ENCODE measurements at regions not wholly inside any gene's neighbourhood (a gene's known extent, or its start where the extent isn't known, plus 50 kb on each side); places are given as distances from the start of the nearest gene placed in this dataset.

DNA sequence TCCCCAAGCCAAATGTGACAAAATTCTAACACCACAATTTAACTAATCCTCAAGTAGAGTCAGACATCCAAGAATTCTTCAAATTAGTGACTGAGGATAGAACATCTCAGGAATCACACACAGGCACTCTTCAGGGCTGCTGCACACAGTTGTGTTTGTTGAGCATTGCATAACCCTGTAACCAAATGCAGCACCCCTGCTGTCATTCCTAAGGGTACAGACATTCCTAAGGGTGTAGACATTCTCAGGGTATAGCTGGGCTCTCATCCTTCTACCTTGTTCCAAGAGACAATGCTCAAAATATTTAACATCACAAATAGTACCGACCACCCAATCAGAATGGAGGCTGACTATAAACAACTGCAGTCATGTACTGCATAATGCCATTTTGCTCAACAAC, 107.1 kb upstream of the UBE2E2 start:
- DNase-seq (ENCODE audit: low read depth): no peak

DNA sequence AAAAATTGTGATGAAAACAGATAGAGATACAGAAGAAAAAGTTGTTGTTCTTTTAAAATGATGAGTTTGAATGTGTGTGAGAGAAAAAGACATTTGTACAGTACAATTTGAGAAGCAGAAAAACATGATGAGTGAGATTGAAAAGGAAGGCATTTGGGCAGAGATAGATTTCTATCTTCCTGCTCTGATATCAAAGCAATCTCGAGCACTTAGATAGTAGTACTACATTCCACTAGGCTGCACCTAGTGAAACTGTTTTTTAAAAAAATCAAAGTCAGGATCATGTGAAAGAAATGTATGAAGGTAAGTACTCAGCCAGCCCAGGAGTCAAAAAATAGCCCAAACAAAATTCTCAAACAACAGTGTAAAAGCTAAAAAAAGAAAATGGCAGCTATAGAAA, 104.1 kb upstream of the UBE2E2 start:
- no peak for DNase-seq (ENCODE audit: low read depth)

DNA sequence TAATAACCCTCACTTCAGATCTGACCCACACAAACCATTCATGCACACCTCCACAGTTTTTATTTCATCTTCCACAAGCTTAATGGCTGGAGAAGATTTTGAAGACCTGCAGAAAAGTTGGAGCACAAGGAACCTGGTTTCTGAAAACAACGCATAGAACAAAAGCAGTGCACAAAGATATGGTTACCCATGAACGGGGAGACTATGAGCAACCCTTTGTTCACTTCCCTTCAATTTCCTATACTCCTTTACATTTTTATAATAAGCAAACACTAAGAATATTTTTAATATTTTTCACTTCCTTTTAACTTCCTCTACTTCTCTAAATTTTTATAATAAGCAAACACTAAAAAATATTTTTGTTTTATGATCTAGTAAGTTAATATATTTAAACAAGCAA, 103.5 kb upstream of the UBE2E2 start:
- no peak for DNase-seq (ENCODE audit: low read depth)

DNA sequence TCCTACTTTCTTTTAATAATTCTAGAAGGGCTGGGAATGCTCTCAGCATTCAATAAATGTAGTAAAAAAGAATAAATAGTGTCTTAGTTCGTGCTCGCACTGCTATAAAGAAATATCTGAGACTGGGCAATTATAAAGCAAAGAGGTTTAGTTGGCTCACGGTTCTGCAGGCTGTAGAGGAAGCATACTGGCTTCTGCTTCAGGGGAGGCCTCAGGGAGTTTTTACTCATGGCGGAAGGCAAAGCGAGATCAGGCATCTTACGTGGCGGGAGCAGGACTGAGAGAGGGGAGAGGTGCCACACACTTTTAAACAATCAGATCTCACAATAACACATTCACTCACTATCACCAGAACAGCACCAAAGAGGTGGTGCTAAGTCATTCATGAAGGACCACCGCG, 103.0 kb upstream of the UBE2E2 start:
- no peak for DNase-seq (ENCODE audit: low read depth)

DNA sequence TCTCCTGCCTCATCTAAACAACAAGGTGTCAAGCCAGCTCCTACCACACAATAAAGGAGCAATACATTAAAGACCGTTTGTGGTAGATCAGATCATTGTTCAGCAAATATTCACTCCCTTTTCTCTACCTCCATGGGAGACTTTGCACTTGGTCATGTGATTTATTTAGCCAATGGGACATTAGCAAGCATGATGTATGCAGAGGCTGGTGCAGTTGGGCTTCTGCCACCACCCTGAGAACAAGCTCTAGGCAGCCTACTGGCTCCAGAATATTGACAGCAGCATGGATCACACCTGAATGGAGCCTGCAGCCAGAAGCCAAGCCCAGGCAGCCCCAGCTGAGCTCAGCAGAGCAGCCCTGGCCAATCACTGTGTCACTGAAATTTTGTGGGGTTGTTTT, 99.4 kb upstream of the UBE2E2 start:
- DNase-seq (ENCODE audit: low read depth): no peak

DNA sequence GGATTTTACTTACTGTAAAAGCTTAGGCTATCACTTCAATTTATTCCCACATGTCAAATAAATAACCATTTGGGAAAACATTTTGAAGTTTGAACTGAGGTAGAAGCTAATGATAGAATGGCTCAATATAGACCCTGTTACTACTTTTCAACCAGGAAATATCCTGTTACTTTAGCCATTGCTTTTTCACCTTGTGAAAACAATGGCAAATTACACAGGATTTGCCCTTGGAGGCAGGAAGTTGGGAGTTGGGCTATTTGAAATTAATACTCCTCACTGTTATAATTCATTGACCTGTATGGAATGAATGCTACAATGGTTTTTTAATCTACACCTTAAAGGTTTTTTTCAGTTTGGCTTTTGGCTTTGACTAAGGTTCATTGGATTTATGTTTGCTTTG, 98.1 kb upstream of the UBE2E2 start:
- no peak for DNase-seq (ENCODE audit: low read depth)

DNA sequence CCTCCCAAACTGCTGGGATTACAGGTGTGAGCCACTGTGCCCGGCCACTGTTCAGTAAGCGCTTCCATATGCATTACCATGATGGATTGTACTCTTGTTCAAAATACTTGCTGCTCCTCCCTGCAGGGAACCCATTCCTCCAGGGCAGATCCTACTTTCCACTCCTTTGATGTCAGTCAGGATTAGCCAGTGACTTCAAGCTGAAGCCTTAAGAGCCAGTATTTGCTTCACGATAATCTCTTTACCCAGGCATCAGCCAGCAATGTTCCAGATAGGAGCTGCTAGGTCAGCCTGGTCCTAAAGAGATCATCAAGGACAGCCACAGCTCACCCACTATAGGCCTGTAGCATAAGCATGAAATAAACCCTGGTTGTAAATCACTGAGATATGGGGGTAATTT, 96.5 kb upstream of the UBE2E2 start:
- DNase-seq (ENCODE audit: low read depth): no peak

DNA sequence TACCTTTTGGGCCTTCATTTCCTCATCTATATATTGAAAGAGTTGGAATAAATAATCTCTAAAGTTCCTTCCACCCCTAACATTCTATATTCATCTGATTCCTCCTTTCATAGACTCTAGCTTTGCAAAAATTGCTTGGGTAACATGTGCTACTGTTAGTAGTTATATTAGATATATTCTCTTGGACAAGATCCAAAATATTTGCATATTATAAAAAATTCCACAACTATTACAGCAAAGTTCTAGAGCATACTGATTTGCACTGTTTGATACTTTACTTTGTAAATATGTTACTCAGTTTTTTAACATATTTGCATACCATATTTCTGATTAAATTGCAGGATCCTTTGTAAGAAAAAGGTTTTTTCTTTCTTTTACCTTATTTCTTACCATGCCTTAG, 95.9 kb upstream of the UBE2E2 start:
- DNase-seq (ENCODE audit: low read depth): no peak

DNA sequence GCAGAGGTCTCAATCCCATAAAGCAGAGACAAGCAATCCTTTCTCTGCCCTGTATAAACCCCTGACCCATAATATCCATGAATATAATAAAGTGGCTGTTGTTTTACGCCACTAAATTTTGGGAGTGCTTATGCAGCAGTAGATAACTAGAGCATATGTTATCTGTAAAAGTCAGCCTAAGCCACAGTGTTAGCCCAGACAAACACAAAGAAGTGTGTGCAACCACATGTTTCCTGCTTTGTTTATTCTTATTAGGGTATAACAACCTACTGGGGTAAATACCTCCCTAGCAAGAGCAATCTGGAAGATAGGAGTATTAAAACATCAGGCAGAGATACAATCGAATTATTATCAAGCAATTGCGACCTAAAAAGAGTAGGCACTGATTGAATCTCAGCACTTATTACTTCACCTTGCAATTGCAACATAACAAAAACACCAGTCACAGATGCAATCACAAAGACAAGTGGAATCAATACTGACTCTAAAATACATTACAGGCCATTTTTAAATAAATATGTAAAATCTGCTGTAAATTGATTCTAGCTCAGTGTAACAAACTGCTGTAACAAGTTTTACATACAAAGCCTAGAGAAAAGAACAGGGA, 94.6 kb upstream of the UBE2E2 start:
- no peak for DNase-seq (ENCODE audit: low read depth)

DNA sequence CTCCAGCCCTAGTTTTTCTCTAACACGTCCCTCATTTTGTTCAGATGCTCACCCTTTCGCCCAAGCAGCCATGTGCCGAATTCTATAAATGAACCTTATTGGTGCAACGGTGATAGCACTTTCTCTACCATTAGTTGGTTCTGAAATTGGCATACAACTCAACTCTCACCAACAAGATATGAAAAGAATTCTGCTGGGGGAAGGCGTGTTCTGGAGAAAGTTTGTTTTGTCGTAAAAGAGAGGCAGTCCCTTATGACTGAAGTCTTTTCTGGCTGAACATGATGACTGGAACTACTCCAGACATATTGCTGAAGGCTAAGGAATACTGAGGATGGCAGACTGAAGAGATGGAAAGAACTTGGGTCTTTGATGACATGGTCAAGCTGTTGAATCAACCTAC, 91.8 kb upstream of the UBE2E2 start:
- no peak for DNase-seq (ENCODE audit: low read depth)

DNA sequence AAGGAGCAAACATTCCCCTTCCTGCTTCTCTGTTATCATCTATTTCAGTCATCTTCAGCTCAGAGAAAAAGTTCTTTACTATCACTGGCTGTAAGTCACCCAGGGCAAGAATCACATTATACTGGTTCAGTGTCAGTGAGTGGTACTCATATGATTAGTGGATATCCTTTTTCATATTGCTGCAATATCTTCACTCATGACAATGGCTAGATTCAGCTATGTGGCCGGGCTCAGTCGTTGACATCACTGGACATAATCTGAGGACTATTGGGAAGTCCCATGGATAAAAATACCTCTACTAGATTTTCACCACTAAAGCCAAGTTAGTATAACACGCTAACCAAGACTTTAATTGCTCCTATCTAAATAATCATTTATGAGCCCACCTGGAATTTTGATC, 91.3 kb upstream of the UBE2E2 start:
- DNase-seq (ENCODE audit: low read depth): no peak

DNA sequence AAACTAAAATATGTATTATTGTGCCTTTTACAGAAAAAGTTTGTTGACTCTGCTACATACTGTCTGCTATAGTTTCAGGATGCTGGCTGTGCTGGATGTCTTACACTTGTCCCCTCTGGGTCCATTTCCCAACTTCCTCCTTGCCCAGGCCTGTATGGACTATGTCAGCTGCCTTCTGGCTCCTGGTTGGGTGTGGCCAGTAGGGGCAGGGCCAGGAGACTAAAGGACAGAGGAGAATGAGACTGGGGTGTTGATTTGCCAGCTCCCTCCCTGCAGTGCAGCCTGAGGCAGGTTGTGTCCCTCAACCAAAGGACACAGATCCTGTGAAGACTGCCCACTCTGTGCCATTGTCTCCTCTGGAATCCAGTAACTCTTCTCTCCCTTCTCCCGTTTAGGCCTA, 90.6 kb upstream of the UBE2E2 start:
- DNase-seq (ENCODE audit: low read depth): no peak

DNA sequence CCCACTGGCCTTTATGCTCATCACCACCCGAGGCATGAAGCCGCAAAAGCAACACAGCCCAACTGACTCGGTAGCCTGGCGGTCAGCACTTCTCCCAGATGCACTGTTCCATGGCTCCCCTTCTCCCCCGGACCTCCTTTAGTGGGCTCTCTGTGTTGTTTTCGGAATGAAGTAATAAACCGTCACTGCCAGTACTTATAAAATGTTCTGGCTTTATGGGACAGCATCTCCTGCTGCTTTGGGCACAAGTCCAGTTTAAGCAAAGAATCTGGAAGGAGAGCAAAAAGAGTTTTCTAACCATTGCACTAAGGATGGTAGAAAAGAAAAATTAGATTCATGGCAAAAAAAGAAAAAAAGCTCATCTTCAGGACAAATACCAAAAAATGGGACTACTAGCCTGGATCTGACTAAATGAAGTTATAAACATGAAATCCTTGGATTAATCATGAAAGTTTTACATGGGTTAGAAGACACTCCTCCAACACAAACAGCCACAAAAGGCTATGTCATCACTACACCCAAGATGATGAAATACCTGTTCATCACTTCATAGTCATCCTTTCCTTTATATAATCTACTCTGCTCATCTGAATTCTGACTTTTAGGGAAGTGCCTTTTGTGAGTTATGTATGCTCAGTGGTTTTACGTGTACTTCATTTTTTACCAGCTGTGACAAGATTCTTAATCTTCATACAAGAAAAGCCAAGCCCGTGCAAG, 89.5 kb upstream of the UBE2E2 start:
- no peak for DNase-seq (ENCODE audit: low read depth)

DNA sequence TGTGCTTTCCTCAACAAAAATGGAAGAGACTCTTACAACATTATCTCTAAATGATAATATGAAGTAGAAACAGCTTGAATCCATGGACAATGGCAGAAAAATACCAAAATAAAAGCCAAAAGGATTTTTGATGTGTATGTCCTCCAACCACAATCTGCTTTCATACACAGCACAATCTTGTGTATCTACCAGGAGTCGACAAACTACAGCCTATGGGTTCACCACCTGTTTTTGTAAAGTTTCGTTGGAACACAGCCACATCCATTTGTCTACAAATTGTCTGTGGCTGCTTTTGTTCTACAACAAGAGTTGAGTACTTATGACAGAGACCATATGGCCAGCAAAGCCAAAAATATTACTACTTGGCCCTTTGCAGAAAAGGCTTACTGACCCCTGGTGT, 88.7 kb upstream of the UBE2E2 start:
- no peak for DNase-seq (ENCODE audit: low read depth)

DNA sequence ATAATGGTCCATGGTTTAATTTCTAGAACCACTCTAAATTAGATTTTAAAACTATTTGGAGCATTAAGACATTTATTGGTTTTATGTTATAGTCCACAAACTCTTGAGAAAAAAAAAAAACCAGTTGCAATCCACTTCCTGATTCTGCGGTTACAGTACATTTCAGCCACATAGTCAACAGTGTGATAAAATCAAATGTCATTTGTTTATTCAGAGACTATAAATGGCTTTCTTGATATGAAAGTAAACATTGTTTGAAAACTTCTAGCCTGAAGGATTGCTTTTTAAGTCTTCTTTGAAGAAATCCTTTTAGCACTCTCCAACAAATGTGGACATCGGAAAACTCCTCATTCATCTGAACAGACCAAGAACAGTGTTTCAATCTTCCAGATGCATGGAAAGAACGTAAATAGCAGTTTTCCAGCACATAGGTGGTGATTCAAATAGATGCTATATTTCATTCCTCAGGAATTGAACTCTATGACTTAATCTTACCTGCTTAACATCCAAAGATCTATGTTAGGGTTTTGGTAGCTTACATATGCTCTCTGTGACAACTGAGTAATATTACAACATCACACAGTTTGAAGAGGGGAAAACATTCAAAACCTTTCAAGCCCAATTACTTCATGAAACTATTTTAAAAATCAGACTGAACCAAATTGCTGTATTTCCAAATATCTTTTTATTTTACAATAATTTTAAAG, 87.8 kb upstream of the UBE2E2 start:
- DNase-seq (ENCODE audit: low read depth): no peak

DNA sequence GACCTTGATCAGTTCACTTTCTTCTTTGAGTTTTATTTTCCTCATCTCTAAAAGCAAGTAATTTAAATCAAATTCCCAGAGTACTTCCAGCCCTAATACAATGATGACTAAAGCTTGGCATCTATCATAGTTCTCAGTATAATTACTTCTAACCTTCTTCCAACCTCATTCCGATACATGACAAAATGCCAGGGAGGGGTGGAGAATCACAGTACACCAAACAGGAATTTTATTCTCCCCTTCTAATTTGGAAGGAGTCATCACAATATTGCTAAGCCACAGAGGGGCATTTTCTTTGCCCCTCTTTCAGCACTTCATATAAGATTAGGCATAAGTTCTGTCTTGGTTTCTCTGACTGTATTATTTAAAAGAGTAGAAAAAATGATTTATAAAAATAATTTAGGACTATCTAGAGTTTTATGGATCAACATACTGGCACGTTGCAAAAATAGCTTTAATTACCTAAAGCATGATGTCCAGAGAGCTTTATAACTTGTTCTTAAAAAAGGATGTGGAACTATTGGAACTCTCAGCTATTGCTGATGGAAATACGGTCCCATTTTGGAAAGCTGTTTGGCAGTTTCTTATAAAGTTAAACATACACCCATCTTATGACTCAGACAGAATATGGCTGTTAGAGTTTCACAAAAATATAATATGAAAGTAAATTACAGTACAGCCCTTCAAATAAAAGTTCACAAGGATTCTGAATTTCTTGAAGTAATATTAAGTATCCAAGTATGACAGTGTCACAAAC, 86.9 kb upstream of the UBE2E2 start:
- DNase-seq (ENCODE audit: low read depth): no peak

DNA sequence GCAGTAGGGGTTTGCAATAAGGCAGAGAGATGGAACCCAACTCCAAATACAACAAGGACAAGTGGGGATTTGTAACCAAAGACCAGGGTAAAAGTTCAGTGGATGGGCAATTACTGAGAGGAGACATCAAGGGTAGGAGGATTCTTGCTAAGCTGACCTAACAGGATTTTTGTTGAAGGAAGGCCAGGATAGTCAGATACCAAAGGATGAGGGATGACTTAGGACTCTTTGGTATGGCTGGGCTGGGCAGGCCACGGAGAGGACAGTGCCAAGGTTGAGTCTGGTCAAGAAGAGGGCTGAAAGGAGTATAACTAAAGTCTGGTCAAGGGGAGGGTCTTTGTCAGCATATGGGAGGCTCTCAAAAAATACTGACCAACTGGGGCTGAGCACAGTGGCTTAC, 85.3 kb upstream of the UBE2E2 start:
- DNase-seq (ENCODE audit: low read depth): no peak

DNA sequence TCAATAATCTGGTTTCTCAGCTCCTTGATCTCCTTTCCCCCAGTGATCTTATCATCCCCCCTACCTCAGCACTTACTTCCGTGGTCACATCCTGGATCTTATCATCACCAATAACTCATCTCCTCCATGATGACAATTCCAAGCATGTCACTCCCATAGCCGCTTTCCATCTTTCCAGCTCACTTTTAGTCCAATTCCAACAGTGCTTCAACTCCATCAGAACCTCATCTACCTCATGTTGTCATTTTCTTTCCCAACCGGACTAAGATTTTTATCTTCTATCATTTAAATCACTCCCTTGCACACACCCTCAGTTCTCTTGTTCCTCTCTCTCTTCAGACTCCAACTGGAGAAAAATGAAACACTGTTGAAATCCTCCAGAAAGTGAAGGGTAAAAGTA, 75.9 kb upstream of the UBE2E2 start:
- DNase-seq (ENCODE audit: low read depth): no peak

DNA sequence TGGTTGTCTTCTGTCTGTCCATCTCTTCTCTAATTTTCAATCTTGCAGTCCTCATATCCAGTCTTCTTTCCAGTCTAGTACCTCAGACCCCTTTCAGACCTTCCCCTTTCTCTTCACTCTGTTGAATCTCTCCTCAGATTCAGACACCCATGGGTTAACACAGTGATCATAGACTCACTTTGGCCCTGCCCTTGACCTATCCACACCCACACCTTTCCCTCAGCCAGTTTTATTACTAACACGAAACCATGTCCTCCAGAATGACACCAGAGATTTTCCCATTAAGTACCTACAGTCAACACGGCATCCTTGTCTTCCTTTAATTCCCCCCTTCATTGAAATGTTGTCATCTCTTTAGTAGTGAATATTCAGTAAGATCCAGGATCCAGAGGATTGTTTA, 74.5 kb upstream of the UBE2E2 start:
- DNase-seq (ENCODE audit: low read depth): no peak

DNA sequence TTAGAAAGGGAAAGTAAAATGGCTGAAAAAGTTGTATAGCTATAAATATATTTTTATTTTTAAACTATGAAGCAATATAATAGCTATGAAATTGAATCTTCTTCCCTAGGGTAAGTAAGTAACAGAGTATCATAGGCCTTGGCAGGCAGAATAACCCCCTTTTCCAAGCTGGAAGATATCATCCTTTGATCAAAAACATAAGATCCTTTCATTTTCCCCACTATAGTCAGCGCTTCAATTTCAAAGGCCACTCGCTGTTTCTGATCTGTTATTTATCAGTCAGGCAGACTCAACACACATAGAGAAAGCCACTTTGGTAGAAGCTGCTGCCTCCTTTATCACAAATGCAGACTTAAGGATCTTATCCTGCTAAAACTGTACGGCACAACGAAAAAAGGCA, 74.0 kb upstream of the UBE2E2 start:
- no peak for DNase-seq (ENCODE audit: low read depth)

DNA sequence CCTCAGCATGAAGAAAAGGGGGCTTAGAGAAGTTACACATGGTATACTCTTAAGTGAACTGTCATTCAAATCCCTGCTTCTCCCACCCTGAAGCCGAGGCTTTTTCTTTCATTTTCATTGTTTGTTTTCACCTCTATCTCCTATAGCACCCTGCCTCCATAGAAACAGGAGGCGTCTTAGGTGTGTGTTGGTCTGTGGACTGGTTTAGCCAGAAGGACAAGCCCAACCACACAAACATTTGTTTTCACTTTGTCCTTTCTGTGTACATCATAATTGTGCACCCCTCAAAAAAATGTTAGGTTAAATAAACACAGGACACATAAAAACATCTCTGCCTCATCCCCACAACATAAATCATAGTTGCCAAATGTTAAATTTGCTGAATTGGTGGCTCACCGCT, 73.3 kb upstream of the UBE2E2 start:
- DNase-seq (ENCODE audit: low read depth): no peak

DNA sequence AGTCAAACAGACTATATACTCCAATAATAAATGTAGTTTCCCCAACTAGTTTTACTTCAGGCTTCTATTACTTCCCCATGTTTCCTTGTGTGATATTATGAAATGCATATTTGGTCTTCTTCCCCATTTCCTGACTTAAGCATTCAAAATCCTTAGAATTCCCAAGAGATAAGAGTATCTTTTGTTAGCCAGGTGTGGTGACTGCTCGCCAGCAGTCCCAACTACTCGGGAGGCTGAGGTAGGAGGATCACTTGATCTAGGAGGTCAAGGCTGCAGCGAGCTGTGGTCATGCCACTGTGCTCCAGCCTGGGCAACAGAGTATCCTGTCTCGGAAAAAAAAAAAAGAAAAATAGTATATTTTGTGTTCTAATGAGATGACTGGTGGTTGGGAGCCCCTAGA, 72.7 kb upstream of the UBE2E2 start:
- DNase-seq (ENCODE audit: low read depth): no peak

Measured in T follicular helper cell (primary cell).